Trophoblast cell (in vitro differentiated cells and primary cell): ENCODE measurements at regions not wholly inside any gene's neighbourhood (a gene's known extent, or its start where the extent isn't known, plus 50 kb on each side); places are given as distances from the start of the nearest gene placed in this dataset.

Experiments used
- DNase-seq, 2 donors: peaks; one replicate each; pipeline ENCODE4 v3.0.0-alpha.2; 2016
- H2AFZ ChIP-seq: 2 replicates; pipeline ENCODE4 v1.6.1; 2013; ENCODE audit warnings: low read length, moderate library complexity, mild to moderate bottlenecking; ENCODE audit not compliant: insufficient read depth, poor library complexity
- H2AK5ac ChIP-seq: 2 replicates; pipeline ENCODE4 v1.6.1; 2013; ENCODE audit warnings: mild to moderate bottlenecking, low read length
- H2BK120ac ChIP-seq: 2 replicates; pipeline ENCODE4 v1.6.1; 2013; ENCODE audit warnings: low read length, mild to moderate bottlenecking, moderate library complexity; ENCODE audit not compliant: insufficient read depth, poor library complexity
- H2BK12ac ChIP-seq: 2 replicates; pipeline ENCODE4 v1.6.1; 2013; ENCODE audit warnings: mild to moderate bottlenecking, low read length, moderate library complexity
- H2BK5ac ChIP-seq: 2 replicates; pipeline ENCODE4 v1.6.1; 2013; ENCODE audit warnings: low read length, low read depth, moderate library complexity, mild to moderate bottlenecking; ENCODE audit not compliant: poor library complexity
- H3K14ac ChIP-seq: 2 replicates; pipeline ENCODE4 v1.6.1; 2013; ENCODE audit warnings: mild to moderate bottlenecking, low read length
- H3K18ac ChIP-seq: 2 replicates; pipeline ENCODE4 v1.6.1; 2013; ENCODE audit warnings: mild to moderate bottlenecking, low read length
- H3K23ac ChIP-seq: 2 replicates; pipeline ENCODE4 v1.6.1; 2013; ENCODE audit warnings: low read length
- H3K27ac ChIP-seq: 2 replicates; pipeline ENCODE4 v1.5.1; 2013; ENCODE audit warnings: low read depth, mild to moderate bottlenecking, inconsistent platforms, low read length, moderate library complexity
- H3K27me3 ChIP-seq: 2 replicates; pipeline ENCODE4 v1.6.1; 2013; ENCODE audit warnings: inconsistent platforms, mild to moderate bottlenecking, low read length, moderate library complexity; ENCODE audit not compliant: insufficient read depth
- H3K36me3 ChIP-seq, 2 experiments: 1 replicate in 1 of 2; 2 replicates in 1 of 2; pipeline ENCODE4 v1.6.1; 2013; ENCODE audit warnings: low read length in 2 of 2, mild to moderate bottlenecking in 2 of 2, moderate library complexity in 1 of 2; ENCODE audit not compliant: insufficient read depth in 2 of 2, control insufficient read depth in 1 of 2
- H3K4ac ChIP-seq: 2 replicates; pipeline ENCODE4 v1.6.1; 2013; ENCODE audit warnings: low read depth, mild to moderate bottlenecking, low read length, moderate library complexity
- H3K4me1 ChIP-seq, 2 experiments: 1 replicate in 1 of 2; 2 replicates in 1 of 2; pipeline ENCODE4 v1.6.1; 2013; ENCODE audit warnings: low read length in 2 of 2, mild to moderate bottlenecking in 2 of 2, moderate library complexity in 1 of 2; ENCODE audit not compliant: insufficient read depth in 2 of 2, control insufficient read depth in 1 of 2
- H3K4me2 ChIP-seq: 2 replicates; pipeline ENCODE4 v1.6.1; 2013; ENCODE audit warnings: inconsistent platforms, mild to moderate bottlenecking, low read length, moderate library complexity
- H3K4me3 ChIP-seq: 2 replicates; pipeline ENCODE4 v1.5.1; 2013; ENCODE audit warnings: mild to moderate bottlenecking, low read depth, low read length, inconsistent platforms
- H3K79me1 ChIP-seq: one replicate; pipeline ENCODE4 v1.6.1; 2013; ENCODE audit warnings: low read length
- H3K79me2 ChIP-seq: 2 replicates; pipeline ENCODE4 v1.6.1; 2013; ENCODE audit warnings: low read length, mild to moderate bottlenecking; ENCODE audit not compliant: control insufficient read depth, insufficient read depth, poor library complexity
- H3K9ac ChIP-seq: 2 replicates; pipeline ENCODE4 v1.6.1; 2013; ENCODE audit warnings: mild to moderate bottlenecking, low read length
- H3K9me3 ChIP-seq: 2 replicates; pipeline ENCODE4 v1.6.1; 2013; ENCODE audit warnings: low read depth, mild to moderate bottlenecking, control low read depth, inconsistent platforms, low read length; ENCODE audit not compliant: insufficient read depth
- H4K12ac ChIP-seq: 2 replicates; pipeline ENCODE4 v1.6.1; 2013; ENCODE audit warnings: low read depth, mild to moderate bottlenecking, low read length, moderate library complexity
- H4K8ac ChIP-seq: 2 replicates; pipeline ENCODE4 v1.6.1; 2013; ENCODE audit warnings: low read depth, mild to moderate bottlenecking, low read length, moderate library complexity
- H4K91ac ChIP-seq: one replicate; pipeline ENCODE4 v1.6.1; 2013; ENCODE audit warnings: low read depth, mild to moderate bottlenecking, low read length, moderate library complexity
- WGBS: extraction: QIAGEN DNeasy Blood & Tissue Kit; methylation state at CpG from one replicate; pipeline ENCODE4 v1.1.7; 2013; ENCODE audit warnings: missing lambda C conversion rate; ENCODE audit not compliant: insufficient read length, insufficient coverage; ENCODE audit errors: extremely low coverage; 5-methylcytosine and 5-hydroxymethylcytosine counted together

DNA sequence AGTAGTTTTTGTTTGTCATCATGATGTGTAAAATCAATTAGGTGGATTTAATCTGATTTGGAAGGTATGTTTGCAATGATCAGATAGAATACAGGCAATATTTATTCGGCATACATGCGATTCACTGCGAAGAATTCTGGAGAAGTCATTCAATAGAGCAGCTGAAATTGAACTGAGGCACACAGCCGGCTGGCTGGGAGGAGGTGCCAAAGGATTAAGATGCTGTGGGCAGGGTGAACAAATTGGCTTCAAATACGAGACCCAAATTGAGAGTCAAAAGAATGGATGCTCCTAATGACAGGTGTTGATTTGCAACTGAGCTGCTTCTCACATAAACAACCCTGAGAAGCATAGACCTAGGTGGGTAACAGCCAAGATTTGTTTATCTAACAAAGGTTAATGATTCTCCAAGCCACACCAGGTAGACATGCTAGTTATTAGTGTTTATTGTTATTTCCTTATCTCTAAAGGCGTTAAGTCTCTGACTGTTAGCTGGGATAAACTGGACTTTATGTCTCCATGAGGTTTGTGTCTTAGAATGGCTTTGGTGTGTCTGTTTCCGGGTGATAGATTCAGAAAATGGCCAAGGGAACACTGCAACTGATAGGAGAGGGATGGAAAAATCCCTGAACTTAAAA lies 55.3 kb upstream of the CLINT1 start:
- Histone ChIP-seq H3K23ac (no peak overlapping the region), H2AFZ (no peak overlapping the region), H3K4ac (no peak overlapping the region), H3K4me1 (peaks cover 8 to 11% of the 10 kb centered on the region in 2 experiments), H4K91ac (no peak overlapping the region), H3K27ac (no peak overlapping the region), H3K79me1 (no peaks in the 10 kb centered on the region), H4K12ac (no peak overlapping the region), H3K9me3 (no peaks in the 10 kb centered on the region), H3K9ac (no peak overlapping the region), H2BK120ac (no peak overlapping the region), H3K36me3 (no peaks in the 10 kb centered on the region), H3K4me2 (no peak overlapping the region), H3K4me3 (no peak overlapping the region), H3K18ac (no peak overlapping the region), H2BK12ac (no peak overlapping the region), H4K8ac (no peak overlapping the region), H2BK5ac (no peak overlapping the region), H3K27me3 (no peaks in the 10 kb centered on the region), H2AK5ac (no peak overlapping the region), H3K14ac (no peak overlapping the region), H3K79me2 (no peaks in the 10 kb centered on the region)
- WGBS, result no CpG with 5 or more reads among the region's 7 CpGs
- no peak for DNase-seq

DNA sequence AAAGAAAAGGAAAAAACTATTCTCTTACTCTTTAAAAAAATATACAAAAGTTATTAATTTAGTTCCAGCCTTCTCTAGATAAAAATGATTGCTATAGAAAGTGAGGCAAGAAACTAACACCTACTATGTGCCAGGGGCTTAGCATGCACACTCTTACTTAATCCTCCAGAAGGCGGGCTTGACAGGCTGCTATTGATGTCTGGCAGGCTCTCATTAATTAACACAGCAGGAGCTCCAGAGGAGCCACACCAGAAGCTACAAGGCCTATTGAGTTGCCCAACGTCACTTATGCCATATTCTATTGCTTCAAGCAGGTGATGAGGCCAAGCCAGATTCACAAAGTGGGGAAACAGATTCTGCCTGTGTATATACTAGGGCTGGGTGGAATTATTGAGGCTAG lies 54.6 kb upstream of the CLINT1 start:
- no peak overlapping the region for H4K91ac ChIP-seq
- H3K36me3 ChIP-seq, result no peaks in the 10 kb centered on the region
- no peak for DNase-seq
- no peak overlapping the region for H3K14ac ChIP-seq
- peaks cover 4 to 5% of the 10 kb centered on the region in 2 experiments for H3K4me1 ChIP-seq
- no peaks in the 10 kb centered on the region for H3K9me3 ChIP-seq
- H2BK120ac ChIP-seq, result no peak overlapping the region
- no peak overlapping the region for H3K23ac ChIP-seq
- H4K8ac ChIP-seq, result no peak overlapping the region
- no peak overlapping the region for H2BK5ac ChIP-seq
- no peak overlapping the region for H3K9ac ChIP-seq
- no peak overlapping the region for H3K4me3 ChIP-seq
- no peak overlapping the region for H2BK12ac ChIP-seq
- H2AFZ ChIP-seq, result no peak overlapping the region
- H3K79me2 ChIP-seq, result no peaks in the 10 kb centered on the region
- H4K12ac ChIP-seq, result no peak overlapping the region
- no CpG with 5 or more reads among the region's 2 CpGs for WGBS
- H3K4ac ChIP-seq, result no peak overlapping the region
- no peaks in the 10 kb centered on the region for H3K27me3 ChIP-seq
- no peaks in the 10 kb centered on the region for H3K79me1 ChIP-seq
- H3K18ac ChIP-seq, result no peak overlapping the region
- H3K27ac ChIP-seq, result no peak overlapping the region
- H3K4me2 ChIP-seq, result no peak overlapping the region
- no peak overlapping the region for H2AK5ac ChIP-seq

DNA sequence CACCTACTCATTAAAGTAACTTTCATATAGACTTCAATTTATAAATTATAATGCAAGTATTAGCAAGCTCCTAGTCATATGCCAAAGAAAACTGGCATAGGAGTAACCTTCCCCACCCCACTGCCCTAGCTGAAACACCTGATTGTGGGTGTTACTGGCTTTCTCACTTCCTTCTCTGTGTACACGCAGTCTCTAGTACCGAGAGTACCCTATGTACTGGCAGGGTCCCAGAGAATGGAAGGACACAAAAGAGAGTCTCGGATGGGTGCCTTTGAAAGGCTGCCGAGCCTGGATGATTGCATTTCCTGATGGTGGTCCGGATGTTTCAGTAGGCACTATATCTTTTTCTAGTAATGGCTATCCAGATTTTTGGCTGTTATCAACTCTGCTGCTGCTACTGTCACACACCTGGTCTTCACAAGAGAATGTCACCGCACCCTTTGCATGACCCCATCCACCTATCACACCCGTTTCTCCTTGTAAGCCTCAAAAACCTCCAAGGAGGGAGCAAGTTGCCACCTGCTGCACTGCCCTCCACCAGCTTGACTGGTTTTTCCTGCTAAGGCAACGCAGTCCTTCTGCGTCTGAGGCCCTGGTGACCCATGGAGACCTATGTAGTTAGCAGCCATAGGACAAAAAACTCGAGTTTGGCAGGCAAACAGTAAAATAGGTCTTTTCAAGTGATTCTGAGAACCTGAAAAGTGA lies 53.8 kb upstream of the CLINT1 start:
- no peak overlapping the region for H3K9ac ChIP-seq
- H3K4me2 ChIP-seq, result no peak overlapping the region
- H3K79me2 ChIP-seq, result no peaks in the 10 kb centered on the region
- H3K4me3 ChIP-seq, result no peak overlapping the region
- H3K36me3 ChIP-seq, result no peaks in the 10 kb centered on the region
- H4K12ac ChIP-seq, result no peak overlapping the region
- H3K23ac ChIP-seq, result no peak overlapping the region
- WGBS, result no CpG with 5 or more reads among the region's 10 CpGs
- H2BK5ac ChIP-seq, result no peak overlapping the region
- H3K18ac ChIP-seq, result no peak overlapping the region
- H3K4me1 ChIP-seq, result peaks cover 4 to 5% of the 10 kb centered on the region in 2 experiments
- no peaks in the 10 kb centered on the region for H3K27me3 ChIP-seq
- H2BK12ac ChIP-seq, result no peak overlapping the region
- H3K14ac ChIP-seq, result no peak overlapping the region
- H3K79me1 ChIP-seq, result no peaks in the 10 kb centered on the region
- no peak overlapping the region for H4K91ac ChIP-seq
- no peak overlapping the region for H2AFZ ChIP-seq
- no peak overlapping the region for H3K27ac ChIP-seq
- H4K8ac ChIP-seq, result no peak overlapping the region
- H2BK120ac ChIP-seq, result no peak overlapping the region
- no peaks in the 10 kb centered on the region for H3K9me3 ChIP-seq
- no peak overlapping the region for H2AK5ac ChIP-seq
- no peak overlapping the region for H3K4ac ChIP-seq
- DNase-seq, result peak; percentile 37 to 58

DNA sequence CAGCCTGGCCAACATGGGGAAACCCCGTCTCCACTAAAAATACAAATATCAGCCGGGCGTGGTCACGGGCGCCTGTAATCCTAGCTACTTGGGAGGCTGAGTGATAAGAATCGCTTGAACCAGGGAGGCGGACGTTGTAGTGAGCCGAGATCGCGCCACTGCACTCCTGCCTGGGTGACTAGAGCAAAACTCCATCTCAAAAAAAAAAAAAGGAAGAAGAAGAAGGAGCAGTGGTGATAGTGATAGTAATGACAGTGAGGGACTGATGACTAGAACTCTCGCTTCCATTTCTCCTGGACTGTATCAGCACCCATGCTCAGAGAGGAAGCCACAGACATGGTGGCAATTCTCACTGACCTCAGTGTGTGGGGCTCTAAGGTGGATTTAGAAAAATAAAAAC lies 52.6 kb upstream of the CLINT1 start:
- Histone ChIP-seq H3K23ac (no peak overlapping the region), H3K4me1 (peaks cover 4 to 5% of the 10 kb centered on the region in 2 experiments), H2BK12ac (no peak overlapping the region), H3K27ac (no peak overlapping the region), H3K4me2 (no peak overlapping the region), H3K4ac (no peak overlapping the region), H2BK120ac (no peak overlapping the region), H4K91ac (no peak overlapping the region), H4K8ac (no peak overlapping the region), H4K12ac (no peak overlapping the region), H3K36me3 (no peaks in the 10 kb centered on the region), H3K79me1 (no peaks in the 10 kb centered on the region), H3K9ac (no peak overlapping the region), H3K9me3 (no peaks in the 10 kb centered on the region), H3K27me3 (no peaks in the 10 kb centered on the region), H2BK5ac (no peak overlapping the region), H2AFZ (no peak overlapping the region), H3K18ac (no peak overlapping the region), H2AK5ac (no peak overlapping the region), H3K4me3 (no peak overlapping the region), H3K14ac (no peak overlapping the region), H3K79me2 (no peaks in the 10 kb centered on the region)
- WGBS, result no CpG with 5 or more reads among the region's 12 CpGs
- no peak for DNase-seq
